Neural cell (in vitro differentiated cells): ENCODE measurements at regions not wholly inside any gene's neighbourhood (a gene's known extent, or its start where the extent isn't known, plus 50 kb on each side); places are given as distances from the start of the nearest gene placed in this dataset.
"Not testable (repeated sequence)": the region's sequence is repeated elsewhere in the genome, so short reads cannot be mapped to it uniquely, and the experiment has no call there.

ENCODE experiments used
- H2AFZ ChIP-seq: fragments of 200-600, 300-800 bp; sonication (generic), shearing (Covaris generic); 2 replicates; pipeline ENCODE4 v1.6.0; 2014; ENCODE audit warnings: low read depth, mild to moderate bottlenecking, antibody characterized with exemption, low read length, moderate library complexity
- H3F3A ChIP-seq: fragments of 200-600 bp; shearing (Covaris generic); 2 replicates; pipeline ENCODE4 v1.6.1; 2016; ENCODE audit warnings: mild to moderate bottlenecking, moderate library complexity, mixed read lengths, antibody characterized with exemption, low read length; ENCODE audit not compliant: insufficient read depth, poor library complexity, severe bottlenecking
- H3K27ac ChIP-seq: fragments of 200-600, 300-800 bp; sonication (generic), shearing (Covaris generic); 2 replicates; pipeline ENCODE4 v1.5.1; 2014; ENCODE audit warnings: mild to moderate bottlenecking, low read length, moderate library complexity
- H3K27me3 ChIP-seq: fragments of 300-800, 200-600 bp; sonication (generic), shearing (Covaris generic); 2 replicates; pipeline ENCODE4 v1.6.0; 2014; ENCODE audit warnings: mild to moderate bottlenecking, low read depth, low read length, moderate library complexity; ENCODE audit not compliant: insufficient read depth
- H3K36me3 ChIP-seq: fragments of 300-800, 200-600 bp; sonication (generic), shearing (Covaris generic); 2 replicates; pipeline ENCODE4 v1.5.1; 2014; ENCODE audit warnings: mild to moderate bottlenecking, antibody characterized with exemption, low read length, moderate library complexity; ENCODE audit not compliant: insufficient read depth
- H3K4me2 ChIP-seq: fragments of 300-800, 200-600 bp; sonication (generic), shearing (Covaris generic); 2 replicates; pipeline ENCODE4 v1.6.0; 2014; ENCODE audit warnings: mild to moderate bottlenecking, low read length
- H3K4me3 ChIP-seq: fragments of 300-800, 200-600 bp; sonication (generic), shearing (Covaris generic); 2 replicates; pipeline ENCODE4 v1.5.1; 2014; ENCODE audit warnings: mild to moderate bottlenecking, low read length, moderate library complexity
- H3K79me2 ChIP-seq: fragments of 200-600 bp; shearing (Covaris generic); replicated peaks from 2 replicates; pipeline ENCODE4 v1.6.0; 2014; ENCODE audit warnings: mild to moderate bottlenecking, low read length, moderate library complexity; ENCODE audit not compliant: insufficient read depth
- H3K9ac ChIP-seq: fragments of 300-800, 200-600 bp; sonication (generic), shearing (Covaris generic); 2 replicates; pipeline ENCODE4 v1.6.1; 2016; ENCODE audit warnings: mild to moderate bottlenecking, low read length, mixed read lengths
- H3K9me2 ChIP-seq: fragments of 200-600 bp; shearing (Covaris generic); 2 replicates; pipeline ENCODE4 v1.6.1; 2016; ENCODE audit warnings: mild to moderate bottlenecking, low read length, mixed read lengths; ENCODE audit not compliant: insufficient read depth
- H3K9me3 ChIP-seq: fragments of 200-600, 300-800 bp; sonication (generic), shearing (Covaris generic); 2 replicates; pipeline ENCODE4 v1.6.1; 2016; ENCODE audit warnings: mild to moderate bottlenecking, mixed run types, low read length, moderate library complexity, mixed read lengths
- H4K20me1 ChIP-seq: fragments of 200-600 bp; shearing (Covaris generic); 2 replicates; pipeline ENCODE4 v1.6.1; 2016; ENCODE audit warnings: mild to moderate bottlenecking, mixed run types; ENCODE audit not compliant: insufficient read depth
- EP300 ChIP-seq: fragments of 450-650 bp; conservative IDR thresholded peaks from 2 replicates; pipeline ENCODE4 v1.6.1; 2014; ENCODE audit warnings: antibody characterized with exemption, mild to moderate bottlenecking, moderate library complexity; ENCODE audit not compliant: poor library complexity, severe bottlenecking
- EZH2 ChIP-seq: fragments of 200-600, 300-800 bp; shearing (Covaris generic), sonication (generic); IDR thresholded peaks from 2 replicates; pipeline ENCODE4 v1.6.1; 2014; ENCODE audit warnings: antibody characterized with exemption, low read length, borderline replicate concordance, mild to moderate bottlenecking; ENCODE audit not compliant: insufficient read depth, poor library complexity, severe bottlenecking
- MXI1 ChIP-seq: fragments of 450-650 bp; conservative IDR thresholded peaks from 2 replicates; pipeline ENCODE4 v1.6.1; 2014; ENCODE audit warnings: antibody characterized with exemption, mild to moderate bottlenecking; ENCODE audit not compliant: poor library complexity, severe bottlenecking
- POLR2AphosphoS5 ChIP-seq: IDR thresholded peaks from 2 replicates; pipeline ENCODE4 v1.6.1; 2012
- RAD21 ChIP-seq: fragments of 450-650 bp; conservative IDR thresholded peaks from 2 replicates; pipeline ENCODE4 v1.6.1; 2014; ENCODE audit warnings: antibody characterized with exemption, mild to moderate bottlenecking, moderate library complexity
- REST ChIP-seq: IDR thresholded peaks from 2 replicates; pipeline ENCODE4 v1.6.1; 2012; ENCODE audit warnings: borderline replicate concordance
- SMC3 ChIP-seq: fragments of 450-650 bp; conservative IDR thresholded peaks from 2 replicates; pipeline ENCODE4 v1.6.1; 2014; ENCODE audit warnings: antibody characterized with exemption, mild to moderate bottlenecking, moderate library complexity; ENCODE audit not compliant: poor library complexity
- TAF1 ChIP-seq: IDR thresholded peaks from 2 replicates; pipeline ENCODE4 v1.6.1; 2012; ENCODE audit warnings: low read depth
- TF ChIP-seq, protein P1 (sequence below): fragments of 450-650 bp; IDR thresholded peaks from 2 replicates; pipeline ENCODE4 v1.5.1; 2014; ENCODE audit warnings: antibody characterized with exemption, mild to moderate bottlenecking, moderate library complexity; ENCODE audit not compliant: poor library complexity, severe bottlenecking

DNA sequence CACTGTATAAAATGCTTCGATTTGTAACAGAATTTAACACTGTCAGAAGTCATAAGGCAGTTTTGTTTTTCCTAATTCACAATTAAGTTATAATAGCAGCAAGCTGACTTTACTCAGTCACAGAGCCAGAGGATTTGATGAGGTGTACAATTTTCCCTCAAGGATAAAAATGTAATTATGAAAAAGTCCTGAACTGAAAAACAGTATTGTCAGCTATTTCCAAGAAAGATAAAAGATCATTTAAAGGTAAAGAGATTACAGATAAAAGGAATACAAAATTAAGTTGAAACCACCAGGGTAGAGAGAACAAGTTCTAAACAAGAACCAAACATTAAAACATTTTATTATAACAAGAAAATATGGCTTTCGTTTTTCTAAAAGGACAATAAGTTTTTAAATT, 86.8 kb upstream of the ZFP42 start:
- TF ChIP-seq, protein P1, sequence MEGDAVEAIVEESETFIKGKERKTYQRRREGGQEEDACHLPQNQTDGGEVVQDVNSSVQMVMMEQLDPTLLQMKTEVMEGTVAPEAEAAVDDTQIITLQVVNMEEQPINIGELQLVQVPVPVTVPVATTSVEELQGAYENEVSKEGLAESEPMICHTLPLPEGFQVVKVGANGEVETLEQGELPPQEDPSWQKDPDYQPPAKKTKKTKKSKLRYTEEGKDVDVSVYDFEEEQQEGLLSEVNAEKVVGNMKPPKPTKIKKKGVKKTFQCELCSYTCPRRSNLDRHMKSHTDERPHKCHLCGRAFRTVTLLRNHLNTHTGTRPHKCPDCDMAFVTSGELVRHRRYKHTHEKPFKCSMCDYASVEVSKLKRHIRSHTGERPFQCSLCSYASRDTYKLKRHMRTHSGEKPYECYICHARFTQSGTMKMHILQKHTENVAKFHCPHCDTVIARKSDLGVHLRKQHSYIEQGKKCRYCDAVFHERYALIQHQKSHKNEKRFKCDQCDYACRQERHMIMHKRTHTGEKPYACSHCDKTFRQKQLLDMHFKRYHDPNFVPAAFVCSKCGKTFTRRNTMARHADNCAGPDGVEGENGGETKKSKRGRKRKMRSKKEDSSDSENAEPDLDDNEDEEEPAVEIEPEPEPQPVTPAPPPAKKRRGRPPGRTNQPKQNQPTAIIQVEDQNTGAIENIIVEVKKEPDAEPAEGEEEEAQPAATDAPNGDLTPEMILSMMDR: no peak
- TF ChIP-seq EZH2 (no peak), TAF1 (no peak), SMC3 (no peak), MXI1 (no peak), POLR2AphosphoS5 (no peak), EP300 (no peak), RAD21 (no peak), REST (no peak)

DNA sequence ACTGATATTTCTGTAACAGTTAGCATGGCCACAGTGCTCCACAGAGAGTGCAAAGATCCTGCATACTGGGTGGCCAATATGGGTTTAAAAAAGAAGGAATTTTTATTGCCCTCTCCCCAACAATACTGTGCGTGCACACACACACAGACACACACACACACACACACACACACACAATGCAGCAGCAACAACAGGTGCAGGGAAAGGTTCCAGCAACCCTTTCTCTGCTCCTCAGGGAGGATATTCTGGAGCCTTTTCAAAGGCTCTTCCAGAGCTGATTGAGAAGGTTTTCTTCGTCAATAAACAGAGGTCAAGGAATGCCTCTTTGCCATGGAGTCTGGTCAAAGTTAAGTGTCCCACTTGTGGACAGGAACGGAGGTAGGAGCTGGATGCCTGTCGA, 84.8 kb upstream of the ZFP42 start:
- Histone ChIP-seq H4K20me1 (no peaks in the 10 kb centered on the region), H3K4me3 (no peak overlapping the region), H3F3A (no peaks in the 10 kb centered on the region), H3K9me3 (no peaks in the 10 kb centered on the region), H3K36me3 (no peaks in the 10 kb centered on the region), H3K4me2 (no peak overlapping the region), H3K79me2 (no peaks in the 10 kb centered on the region), H3K9ac (no peak overlapping the region), H3K27me3 (no peaks in the 10 kb centered on the region), H3K27ac (no peak overlapping the region), H3K9me2 (no peaks in the 10 kb centered on the region), H2AFZ (no peak overlapping the region)
- TF ChIP-seq SMC3 (no peak), POLR2AphosphoS5 (no peak), TAF1 (no peak), EZH2 (no peak), RAD21 (no peak), MXI1 (no peak), EP300 (no peak), REST (no peak)
- TF ChIP-seq, protein P1: no peak

More for the DNA sequence above, 86.8 kb upstream of the ZFP42 start:
- Histone ChIP-seq H3K27me3 (no peaks in the 10 kb centered on the region), H3K9ac (no peak overlapping the region), H3K9me2 (no peaks in the 10 kb centered on the region), H3K4me3 (no peak overlapping the region), H3K79me2 (no peaks in the 10 kb centered on the region), H4K20me1 (no peaks in the 10 kb centered on the region), H3K4me2 (no peak overlapping the region), H2AFZ (no peak overlapping the region), H3K9me3 (no peaks in the 10 kb centered on the region), H3K27ac (no peak overlapping the region), H3F3A (no peaks in the 10 kb centered on the region), H3K36me3 (no peaks in the 10 kb centered on the region)

DNA sequence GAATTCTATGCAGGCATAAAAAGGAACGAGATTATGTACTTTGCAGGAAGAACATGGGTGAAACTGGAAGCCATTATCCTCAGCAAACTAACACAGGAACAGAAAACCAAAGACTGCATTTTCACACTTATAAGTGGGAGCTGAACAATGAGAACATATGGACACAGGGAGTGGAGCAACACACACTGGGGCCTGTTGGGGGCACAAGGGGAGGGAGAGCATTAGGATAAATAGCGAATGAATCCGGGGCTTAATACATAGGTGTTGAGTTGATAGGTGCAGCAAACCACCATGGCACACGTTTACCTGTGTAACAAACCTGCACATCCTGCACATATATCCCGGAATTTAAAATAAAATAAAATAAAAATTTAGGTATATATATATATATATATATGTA, 80.2 kb upstream of the ZFP42 start:
- not testable (repeated sequence) for H3K27ac ChIP-seq

More for the DNA sequence above, 80.2 kb upstream of the ZFP42 start:
- H3K9ac ChIP-seq, H3K79me2 ChIP-seq, H2AFZ ChIP-seq, H3K4me3 ChIP-seq, H3K9me3 ChIP-seq, H3K27me3 ChIP-seq, H3F3A ChIP-seq, H3K9me2 ChIP-seq, H3K4me2 ChIP-seq, H4K20me1 ChIP-seq, H3K36me3 ChIP-seq: not testable (repeated sequence)
